HG03103 (cell line): ENCODE measurements at regions not wholly inside any gene's neighbourhood (a gene's known extent, or its start where the extent isn't known, plus 50 kb on each side); places are given as distances from the start of the nearest gene placed in this dataset.
"Not testable (repeated sequence)": the region's sequence is repeated elsewhere in the genome, so short reads cannot be mapped to it uniquely, and the experiment has no call there.

Experiments
- ATAC-seq: cut with Tn5 transposase; IDR thresholded peaks from one replicate; pipeline ENCODE4 v1.9.1; 2021; ENCODE audit warnings: low read depth; ENCODE audit not compliant: unreplicated experiment

DNA sequence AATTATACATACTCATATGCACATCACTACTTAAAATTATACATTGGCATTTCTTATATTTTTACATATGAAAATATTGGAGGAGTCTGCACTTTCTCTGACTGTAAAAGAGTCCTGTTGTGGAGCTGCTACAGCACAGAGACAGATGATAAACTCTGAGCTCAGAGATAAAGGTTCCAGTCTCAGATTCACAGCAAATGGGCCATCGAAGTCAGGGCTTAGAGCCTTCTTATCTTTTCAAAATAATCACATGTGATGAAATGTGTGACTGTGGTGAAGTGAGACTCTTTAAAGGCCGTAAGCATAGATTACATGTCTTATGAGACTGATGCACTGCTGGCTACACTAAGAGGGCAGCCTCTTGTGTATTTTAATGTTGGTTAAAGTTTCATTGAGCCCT lies 187.5 kb upstream of the SYNPR start:
- ATAC-seq: no peak

DNA sequence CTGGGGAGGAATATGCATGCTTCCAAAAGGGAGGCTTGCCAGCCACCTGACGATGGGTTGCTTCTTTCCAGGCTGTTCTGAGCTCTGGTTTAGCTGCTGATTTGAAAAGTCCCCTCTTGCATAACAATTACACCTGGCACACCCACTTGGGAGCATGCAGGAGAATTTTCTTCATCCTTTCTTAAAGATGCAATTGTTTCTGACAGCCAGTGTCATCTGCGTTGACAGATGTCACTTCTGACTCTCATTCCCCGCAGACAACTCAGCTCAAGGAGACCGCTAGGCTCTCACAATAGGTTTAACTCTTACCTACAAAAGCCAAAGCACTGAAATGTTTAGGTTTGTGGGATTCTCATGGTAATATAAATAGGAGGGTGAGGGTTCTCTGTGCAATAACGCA lies 185.6 kb upstream of the SYNPR start:
- ATAC-seq: no peak

DNA sequence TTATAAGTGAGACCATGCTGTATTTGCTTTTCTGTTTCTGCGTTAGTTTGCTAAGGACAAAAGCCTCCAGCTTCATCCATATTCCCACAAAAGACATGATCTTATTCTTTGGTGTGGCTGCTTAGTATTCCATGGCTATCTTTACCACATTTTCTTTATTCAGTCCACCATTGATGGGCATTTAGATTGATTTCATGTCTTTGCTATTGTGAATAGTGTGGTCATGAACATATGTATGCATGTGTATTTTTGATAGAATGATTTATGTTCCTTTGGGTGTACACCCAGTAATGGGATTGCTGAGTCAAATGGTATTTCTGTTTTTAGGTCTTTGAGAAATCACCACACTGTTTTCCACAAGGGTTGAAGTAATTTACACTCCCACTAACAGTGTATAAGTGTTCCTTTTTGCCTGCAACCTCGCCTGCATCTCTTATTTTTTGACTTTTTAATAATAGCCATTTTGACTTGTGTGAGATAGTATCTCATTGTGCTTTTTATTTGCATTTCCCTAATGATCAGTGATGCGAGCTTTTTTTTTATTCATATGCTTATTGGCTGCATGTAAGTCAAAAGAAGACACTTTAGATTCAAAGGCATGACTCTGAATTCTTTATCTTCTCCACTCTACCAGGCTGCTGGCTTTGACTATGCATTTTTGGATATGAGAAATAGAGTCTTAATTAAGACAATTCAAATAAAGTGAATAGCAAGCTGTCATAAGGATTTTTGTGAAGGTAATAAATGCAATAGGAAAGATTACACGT lies 183.3 kb upstream of the SYNPR start:
- ATAC-seq: no peak

DNA sequence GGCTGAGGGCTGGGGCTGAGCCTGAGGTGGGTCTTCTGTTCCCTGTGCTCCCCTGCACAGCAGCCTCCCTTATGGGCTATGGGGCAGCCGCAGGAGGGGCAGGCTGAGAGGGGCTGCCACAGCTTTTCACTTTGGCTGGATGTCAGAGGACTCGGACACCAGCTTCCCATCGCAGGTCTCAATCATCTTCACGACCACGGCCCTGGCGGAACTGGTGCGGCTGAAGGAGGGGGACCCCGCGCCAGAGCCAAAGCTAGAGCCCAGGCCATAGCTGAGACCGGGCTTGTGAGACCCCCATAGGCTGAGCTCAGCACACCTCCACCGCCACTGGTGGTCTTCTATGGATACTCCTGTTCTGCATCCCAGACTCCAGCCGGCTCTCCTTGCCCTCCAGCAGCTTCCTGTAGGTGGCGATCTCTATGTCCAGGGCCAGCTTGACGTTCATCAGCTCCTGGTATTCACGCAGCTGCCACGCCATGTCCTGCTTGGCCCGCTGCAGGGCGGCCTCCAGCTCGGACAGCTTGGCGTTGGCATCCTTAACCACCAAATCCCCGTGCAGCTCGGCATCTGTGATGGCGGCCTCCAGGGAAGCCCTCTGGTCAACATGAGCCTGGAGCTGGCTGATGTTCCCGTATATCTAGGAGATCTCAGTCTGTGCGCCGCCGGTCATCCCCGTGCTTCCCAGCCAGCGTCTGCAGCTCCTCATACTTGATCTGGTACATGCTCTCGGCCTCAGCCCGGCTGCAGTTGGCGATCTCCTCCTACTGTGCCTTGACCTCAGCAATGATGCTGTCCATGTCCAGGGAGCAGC lies 181.7 kb upstream of the SYNPR start:
- no peak for ATAC-seq

DNA sequence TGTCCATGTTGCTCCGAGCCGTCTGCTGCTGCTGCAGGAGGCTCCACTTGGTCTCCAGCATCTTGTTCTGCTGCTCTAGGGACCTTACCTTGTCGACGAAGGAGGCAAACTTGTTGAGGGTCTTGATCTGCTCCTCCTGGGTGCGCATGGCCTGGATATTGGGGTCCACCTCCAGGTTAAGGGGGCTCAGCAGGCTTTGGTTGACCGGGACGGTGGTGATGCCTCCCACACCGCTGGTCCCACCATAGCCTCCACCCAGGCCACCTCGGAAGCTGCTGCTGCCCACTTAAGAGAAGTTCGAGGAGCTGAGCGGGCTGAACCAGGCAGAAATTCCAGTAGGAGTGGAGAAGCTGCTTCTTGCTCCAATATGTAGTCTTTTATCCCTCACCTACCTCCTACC lies 180.7 kb upstream of the SYNPR start:
- ATAC-seq: no peak

DNA sequence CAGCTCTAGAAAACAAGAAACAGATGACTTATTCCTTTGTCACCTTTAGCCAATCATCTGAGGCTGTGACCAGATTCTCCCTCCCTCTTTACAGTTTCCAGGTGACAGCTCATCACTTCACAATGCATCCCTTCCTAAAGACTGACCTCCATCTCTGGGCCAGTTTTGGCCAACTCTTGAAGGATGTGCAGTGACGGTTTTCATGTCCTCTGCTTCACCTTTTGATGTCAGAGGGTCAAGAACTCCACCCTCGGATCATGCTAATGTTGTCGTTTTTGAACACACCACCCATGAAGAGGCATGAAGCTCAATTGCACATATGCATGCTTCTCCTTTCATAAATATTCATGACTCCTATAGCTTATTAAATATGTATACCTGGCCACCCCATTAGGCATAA lies 161.2 kb upstream of the SYNPR start:
- ATAC-seq: no peak

DNA sequence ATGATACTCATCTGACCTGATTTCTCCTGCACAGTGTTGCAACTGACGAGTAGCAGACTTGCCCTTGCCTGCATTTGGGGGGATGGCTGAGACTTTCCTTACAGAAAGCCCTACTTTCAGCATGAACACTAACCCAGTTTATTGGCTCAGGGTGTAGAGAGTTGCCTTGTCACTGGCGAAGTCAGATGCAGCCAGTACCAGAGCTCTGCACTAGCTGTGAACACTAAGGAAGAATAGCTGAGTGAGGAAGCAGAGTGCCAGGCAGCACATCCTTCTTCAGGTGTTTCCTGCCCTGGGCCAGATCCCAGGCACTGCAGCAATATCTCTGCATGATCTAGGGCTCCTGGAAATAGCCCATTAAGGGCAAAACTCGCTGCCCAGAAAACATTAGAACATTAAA lies 154.0 kb upstream of the SYNPR start:
- ATAC-seq: no peak

DNA sequence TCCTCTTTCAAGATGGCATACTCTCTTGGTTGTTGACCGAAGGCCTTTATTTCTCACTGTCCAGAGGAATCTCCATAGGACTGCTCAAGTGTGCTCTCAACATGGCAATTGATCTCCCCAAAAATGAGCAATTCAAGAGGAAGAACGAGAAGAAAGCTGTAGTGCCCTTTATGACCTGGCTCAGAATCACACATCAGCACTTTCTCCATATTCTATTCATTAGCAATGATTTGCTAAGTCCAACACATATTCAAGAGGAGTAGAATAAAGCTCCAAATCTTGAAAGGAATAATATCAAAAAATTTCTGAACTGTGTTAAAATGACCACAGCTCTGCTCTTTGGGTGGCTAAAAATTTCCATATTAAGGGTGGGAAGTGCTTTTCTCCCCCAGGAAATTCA lies 151.6 kb upstream of the SYNPR start:
- ATAC-seq: no peak

DNA sequence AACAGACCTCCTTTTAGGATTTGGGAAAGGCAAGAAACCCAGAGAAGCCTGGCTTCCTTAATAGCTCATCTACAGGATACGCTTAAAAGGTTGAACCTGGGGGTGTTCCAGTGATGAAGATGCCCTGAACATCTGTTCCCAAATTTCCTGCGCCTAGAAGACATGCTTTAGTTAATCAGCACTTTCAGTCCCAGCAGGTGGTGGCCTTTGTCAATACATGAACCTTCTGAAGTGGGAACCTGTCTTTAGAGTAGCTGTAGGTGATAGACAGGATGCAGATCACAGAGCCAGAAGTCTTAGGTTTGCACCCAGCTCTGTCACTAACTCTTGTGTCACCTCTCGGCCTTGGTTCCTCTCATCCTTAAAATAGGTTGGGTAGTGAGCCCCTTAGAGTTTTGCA lies 149.7 kb upstream of the SYNPR start:
- ATAC-seq: no peak

DNA sequence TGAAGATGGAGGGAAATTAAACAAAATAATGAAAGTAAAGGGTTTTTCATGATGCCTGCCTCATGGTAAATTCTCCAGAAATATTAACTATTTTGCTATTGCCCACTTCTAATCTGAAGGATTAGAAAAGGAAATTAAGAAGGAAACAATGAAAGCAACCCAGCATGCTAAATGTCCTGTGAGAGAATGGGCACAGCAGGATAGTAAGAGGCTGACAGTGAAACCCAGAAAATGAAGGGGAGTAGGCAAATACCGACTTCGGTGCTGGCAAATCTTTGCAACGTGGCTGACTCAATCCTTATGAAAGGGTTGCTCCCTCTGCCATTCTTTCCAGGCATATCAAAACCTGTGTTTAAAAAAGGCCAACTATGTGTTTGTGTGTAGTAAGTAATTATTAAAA lies 147.5 kb upstream of the SYNPR start:
- ATAC-seq: no peak

DNA sequence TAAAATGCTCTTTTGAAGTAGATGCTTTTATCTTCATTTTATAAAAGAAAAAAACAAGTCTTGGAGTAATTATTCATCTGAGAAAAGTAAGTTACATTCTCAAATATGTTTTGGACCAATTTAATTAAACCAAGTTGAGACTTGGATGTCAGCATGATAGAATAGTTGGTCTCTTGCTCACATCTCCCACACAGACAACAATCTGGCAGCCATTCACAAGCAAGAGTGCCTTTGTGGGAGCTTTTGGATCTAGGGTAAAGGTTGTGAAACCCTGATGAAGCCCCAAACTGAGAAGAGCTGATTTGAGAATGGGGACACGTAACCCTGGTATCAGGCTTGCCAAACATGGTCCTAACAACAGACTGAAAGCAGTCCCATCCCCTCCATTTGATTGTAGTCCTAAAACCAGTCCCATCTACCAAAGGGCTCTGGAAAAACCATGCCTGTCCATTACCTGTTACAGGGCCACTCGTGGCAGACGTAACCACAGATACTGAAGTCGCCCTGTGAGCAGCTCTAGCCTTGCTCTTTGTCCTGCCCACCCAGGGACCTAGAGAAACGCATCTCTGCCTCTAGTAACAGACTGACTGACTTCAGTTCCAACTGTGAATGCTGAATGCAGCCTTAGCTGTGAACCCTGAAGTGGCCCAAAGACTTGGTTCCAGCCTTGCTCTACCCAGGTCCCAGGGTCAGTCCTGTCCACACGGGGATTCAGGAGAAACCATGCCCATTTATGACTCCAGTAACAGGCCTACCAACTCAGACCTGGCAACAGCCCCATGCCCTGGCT lies 145.5 kb upstream of the SYNPR start:
- ATAC-seq: no peak

DNA sequence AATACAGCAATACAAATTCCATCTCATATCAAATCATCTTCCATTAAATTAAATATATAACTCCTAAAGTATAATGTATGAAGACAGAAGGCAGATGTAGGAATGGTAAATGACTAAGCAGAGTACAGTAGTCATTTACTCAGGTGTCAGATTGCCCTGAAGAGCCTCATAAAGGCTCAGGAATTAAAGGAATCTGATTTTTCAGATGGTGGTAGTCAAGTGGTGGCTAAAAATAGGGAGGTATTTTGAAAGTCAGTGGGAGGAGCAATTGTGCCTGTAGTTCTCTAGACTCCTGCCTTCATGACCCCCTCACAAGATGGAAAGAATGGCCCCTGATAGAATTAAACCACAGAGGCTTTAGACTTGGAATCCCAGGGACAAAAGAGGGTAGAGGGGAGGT lies 142.7 kb upstream of the SYNPR start:
- no peak for ATAC-seq

DNA sequence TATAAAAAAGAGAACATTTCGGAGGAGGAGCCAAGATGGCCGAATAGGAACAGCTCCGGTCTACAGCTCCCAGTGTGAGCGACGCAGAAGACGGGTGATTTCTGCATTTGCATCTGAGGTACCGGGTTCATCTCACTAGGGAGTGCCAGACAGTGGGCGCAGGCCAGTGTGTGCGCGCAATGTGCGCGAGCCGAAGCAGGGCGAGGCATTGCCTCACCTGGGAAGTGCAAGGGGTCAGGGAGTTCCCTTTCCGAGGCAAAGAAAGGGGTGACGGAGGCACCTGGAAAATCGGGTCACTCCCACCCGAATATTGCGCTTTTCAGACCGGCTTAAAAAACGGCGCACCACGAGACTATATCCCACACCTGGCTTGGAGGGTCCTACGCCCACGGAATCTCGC lies 141.9 kb upstream of the SYNPR start:
- not testable (repeated sequence) for ATAC-seq

DNA sequence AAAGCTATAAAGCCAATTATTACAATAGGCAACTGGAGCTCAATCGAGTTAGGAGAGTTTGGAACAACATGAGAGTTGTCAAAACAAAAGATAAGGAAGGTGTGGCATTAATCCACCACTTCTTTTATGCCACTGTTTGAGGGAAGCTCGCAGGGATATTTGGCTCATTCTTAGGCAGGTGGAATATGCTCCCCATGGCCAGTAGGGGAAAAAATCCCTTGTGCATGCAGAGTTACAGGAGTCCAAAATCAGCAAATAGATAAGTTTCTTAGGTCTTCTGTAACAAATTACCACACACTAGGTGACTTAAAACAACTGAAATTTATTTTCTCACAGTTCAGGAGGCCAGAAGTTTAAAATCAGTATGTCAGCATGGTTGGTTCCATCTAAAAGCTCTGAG lies 135.4 kb upstream of the SYNPR start:
- no peak for ATAC-seq

DNA sequence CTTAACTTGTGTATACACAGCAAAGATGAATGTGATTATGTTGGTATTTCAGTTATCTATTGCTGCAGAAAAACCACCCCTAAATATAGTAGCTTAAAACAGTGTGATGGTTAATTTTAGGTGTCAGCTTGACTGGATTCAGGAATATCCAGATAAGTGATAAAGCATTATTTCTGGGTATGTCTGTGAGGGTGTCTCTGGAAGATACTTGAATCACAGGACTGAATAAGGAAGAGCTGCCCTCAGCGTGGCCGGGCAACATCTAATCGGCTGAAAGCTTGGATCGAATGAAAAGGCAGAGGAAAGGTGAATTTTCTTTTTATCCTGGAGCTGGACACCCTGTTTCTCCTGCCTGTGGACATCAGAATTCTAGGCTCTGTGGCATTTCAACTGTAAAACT lies 132.0 kb upstream of the SYNPR start:
- no peak for ATAC-seq

DNA sequence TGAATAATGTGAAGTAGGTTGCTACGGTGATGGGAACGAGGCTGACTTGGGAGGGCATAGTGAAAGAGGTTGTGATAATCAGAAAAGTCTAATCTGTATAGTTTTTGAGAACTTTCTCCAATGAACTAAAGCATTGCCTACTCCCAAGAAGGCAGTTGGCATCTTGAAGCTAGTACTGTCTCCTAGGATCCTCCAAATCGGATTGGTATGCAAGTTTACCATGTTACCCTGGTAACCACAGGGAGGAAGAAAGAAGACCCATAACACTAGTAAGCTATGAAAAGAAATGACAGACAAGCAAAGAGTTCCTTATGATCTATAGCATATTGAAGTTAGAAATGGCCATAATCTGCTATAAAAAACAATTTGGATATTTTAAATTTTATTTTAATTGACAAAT lies 127.2 kb upstream of the SYNPR start:
- no peak for ATAC-seq

DNA sequence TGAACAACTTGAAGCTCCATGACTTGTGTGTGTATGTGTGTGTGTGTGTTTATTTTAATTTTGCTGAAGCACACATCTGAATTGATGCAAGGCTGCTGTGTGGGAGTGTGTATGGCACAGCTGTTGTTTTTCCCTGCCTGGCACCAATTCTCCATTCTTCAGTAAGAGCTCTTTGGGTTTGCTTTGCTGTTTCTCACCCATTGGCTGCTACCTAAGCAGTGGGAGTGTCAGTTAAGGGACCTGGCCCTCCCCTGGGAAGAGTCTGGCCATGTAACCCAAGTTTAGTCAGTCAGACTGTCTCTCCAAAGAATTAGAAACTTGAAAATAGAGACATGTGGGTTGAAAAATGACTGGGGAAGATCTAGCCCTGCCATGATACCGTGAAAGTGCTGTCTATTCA lies 126.2 kb upstream of the SYNPR start:
- no peak for ATAC-seq

DNA sequence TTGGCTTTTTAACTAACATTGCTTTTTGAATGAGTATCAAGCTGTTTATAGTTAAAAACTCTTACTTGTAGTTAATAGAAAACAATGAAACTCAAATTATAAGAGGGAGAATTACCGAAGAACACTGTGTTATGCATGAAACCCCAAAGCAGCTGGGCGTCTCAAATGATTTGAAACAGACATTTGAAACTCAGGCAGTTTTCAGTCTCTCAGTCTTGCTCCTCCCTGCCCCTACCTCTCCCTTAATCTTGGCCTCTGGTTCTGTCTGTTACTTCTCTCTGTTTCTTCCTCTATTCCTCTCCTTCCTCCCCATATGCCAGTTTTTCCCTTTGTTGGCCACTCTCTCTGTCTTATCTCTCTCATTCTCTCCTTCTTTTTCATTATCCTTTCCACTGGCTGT lies 118.3 kb upstream of the SYNPR start:
- no peak for ATAC-seq

DNA sequence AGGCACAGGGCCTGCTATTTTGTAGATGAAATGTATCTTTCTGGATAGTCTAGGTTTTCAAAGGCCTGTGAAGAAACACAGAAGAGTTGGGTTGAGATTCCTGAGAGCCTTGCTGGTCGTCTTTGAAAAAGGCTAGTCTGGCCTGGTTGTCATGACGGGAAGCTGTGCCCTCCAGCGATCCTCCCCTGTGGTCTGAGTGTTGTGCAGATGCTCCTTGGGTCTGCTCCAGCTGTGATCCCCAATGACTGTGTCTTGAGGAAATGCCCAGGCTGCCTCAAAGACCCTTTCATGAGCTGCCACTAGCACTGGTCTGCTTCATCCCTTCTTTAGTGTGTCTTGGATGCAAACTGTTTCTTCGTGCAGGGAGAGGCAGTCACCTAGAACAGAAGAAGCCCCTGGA lies 111.0 kb upstream of the SYNPR start:
- no peak for ATAC-seq

DNA sequence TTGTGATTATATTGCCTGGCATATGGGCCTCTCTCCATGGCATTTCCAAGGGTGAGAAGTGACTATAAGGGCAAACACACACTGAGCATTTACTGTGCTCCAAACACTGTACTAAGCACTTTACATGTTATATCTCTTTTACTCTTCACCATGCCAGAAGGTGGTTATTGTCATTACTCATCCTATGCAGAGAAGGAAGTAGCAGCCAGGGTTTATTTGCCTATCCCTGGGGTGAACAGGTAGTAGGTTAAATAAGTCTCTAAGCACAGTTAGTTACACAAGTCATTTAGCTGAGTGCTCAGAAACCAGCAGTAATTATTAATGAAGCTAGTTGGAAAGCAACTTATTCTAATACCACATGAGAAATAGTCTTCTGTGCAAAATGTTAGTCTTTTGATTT lies 109.9 kb upstream of the SYNPR start:
- no peak for ATAC-seq

DNA sequence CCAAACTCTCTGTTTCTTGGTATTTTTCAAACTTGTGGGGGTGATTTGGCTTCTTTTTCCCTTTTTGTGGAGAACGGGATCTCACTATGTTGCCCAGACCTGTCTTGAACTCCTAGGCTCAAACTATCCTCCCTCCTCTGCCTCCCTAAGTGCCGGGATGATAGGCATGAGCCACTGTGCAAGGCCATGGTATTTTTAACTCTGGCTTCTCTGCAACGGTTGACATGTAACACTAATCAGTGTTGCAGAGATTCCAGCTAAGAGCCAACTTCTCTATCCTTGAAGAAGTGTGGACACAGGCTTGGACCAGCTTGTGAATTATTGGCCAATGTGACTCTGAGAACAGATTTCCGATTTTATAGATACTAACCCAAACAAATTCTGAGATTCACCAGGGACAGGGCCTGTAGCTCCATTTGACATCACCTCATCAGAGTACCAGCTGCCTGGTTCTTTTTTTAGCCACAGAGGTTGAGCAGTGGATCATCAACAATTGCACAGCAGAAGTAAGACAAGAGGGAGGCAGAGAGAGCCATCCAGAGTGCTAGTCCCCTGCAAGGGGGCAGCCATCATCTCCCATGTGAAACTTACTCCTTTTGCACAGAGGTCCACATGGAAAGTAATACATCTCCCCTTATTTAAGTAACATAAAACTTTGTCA lies 98.1 kb upstream of the SYNPR start:
- ATAC-seq: no peak
